ENCODE measurements at regions not wholly inside any gene's neighbourhood (a gene's known extent, or its start where the extent isn't known, plus 50 kb on each side); places are given as distances from the start of the nearest gene placed in this dataset.
"Not testable (repeated sequence)": the region's sequence is repeated elsewhere in the genome, so short reads cannot be mapped to it uniquely, and the experiment has no call there.

DNA sequence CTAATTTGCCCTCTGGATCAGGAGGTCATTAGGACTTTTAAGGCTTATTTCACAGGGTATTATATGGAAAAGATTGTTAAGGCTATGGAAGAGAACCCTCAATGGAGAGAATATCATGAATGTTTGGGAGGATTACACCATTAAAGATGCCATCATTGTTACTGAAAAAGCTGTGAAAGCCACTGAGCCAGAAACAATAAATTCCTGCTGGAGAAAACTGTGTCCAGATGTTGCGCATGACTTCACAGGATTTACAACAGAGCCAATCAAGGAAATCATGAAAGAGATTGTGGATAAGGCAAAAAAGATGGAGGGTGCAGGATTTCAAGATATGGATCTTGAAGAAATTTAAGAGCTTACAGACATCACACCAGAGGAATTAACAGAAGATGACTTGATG is 798.3 kb upstream of the SLC35B3 start:
- TF ChIP-seq, protein P1, sequence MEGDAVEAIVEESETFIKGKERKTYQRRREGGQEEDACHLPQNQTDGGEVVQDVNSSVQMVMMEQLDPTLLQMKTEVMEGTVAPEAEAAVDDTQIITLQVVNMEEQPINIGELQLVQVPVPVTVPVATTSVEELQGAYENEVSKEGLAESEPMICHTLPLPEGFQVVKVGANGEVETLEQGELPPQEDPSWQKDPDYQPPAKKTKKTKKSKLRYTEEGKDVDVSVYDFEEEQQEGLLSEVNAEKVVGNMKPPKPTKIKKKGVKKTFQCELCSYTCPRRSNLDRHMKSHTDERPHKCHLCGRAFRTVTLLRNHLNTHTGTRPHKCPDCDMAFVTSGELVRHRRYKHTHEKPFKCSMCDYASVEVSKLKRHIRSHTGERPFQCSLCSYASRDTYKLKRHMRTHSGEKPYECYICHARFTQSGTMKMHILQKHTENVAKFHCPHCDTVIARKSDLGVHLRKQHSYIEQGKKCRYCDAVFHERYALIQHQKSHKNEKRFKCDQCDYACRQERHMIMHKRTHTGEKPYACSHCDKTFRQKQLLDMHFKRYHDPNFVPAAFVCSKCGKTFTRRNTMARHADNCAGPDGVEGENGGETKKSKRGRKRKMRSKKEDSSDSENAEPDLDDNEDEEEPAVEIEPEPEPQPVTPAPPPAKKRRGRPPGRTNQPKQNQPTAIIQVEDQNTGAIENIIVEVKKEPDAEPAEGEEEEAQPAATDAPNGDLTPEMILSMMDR (IDR thresholded peaks at IDR 0.05; ENCODE audit: low read depth, low read length): no peak
- no peak for DNase-seq (ENCODE audit: low read depth, low spot score)
- ChIA-PET POLR2A (no interaction called here), CTCF (no interaction called here)
- no peak overlapping the region for H3K27ac ChIP-seq (ENCODE audit: low read depth, low read length)
- no peaks in the 10 kb centered on the region for H3K27me3 ChIP-seq (ENCODE audit: control insufficient read depth, insufficient read depth, low read length)
- H3K4me3 ChIP-seq (ENCODE audit: low read depth, low read length): no peak overlapping the region
- no peaks in the 10 kb centered on the region for H3K9me3 ChIP-seq (ENCODE audit: control insufficient read depth, insufficient read depth, low read length)

DNA sequence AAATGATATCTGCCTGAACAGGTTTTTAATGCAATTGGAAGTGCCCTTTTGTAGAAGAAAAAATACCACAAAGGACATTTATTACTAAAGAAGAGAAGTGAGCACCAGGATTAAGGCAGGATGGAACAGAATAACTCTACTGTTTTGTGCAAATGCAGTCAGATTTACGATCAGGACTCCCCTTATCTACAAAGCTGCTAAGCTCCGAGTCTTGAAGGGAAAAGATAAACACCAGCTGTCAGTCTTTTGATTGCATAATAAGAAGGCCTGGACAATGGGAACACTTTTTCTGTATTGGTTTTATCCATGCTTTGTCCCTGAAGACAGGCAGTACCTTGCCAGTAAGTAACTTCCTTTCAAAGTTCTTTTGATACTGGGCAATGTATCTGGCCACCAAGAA is 797.9 kb upstream of the SLC35B3 start:
- TF ChIP-seq, protein P1 (IDR thresholded peaks at IDR 0.05; ENCODE audit: low read depth, low read length): no peak
- H3K27ac ChIP-seq (ENCODE audit: low read depth, low read length): no peak overlapping the region
- ChIA-PET CTCF (no interaction called here), POLR2A (no interaction called here)
- no peaks in the 10 kb centered on the region for H3K9me3 ChIP-seq (ENCODE audit: control insufficient read depth, insufficient read depth, low read length)
- no peak overlapping the region for H3K4me3 ChIP-seq (ENCODE audit: low read depth, low read length)
- no peaks in the 10 kb centered on the region for H3K27me3 ChIP-seq (ENCODE audit: control insufficient read depth, insufficient read depth, low read length)
- no peak for DNase-seq (ENCODE audit: low read depth, low spot score)

DNA sequence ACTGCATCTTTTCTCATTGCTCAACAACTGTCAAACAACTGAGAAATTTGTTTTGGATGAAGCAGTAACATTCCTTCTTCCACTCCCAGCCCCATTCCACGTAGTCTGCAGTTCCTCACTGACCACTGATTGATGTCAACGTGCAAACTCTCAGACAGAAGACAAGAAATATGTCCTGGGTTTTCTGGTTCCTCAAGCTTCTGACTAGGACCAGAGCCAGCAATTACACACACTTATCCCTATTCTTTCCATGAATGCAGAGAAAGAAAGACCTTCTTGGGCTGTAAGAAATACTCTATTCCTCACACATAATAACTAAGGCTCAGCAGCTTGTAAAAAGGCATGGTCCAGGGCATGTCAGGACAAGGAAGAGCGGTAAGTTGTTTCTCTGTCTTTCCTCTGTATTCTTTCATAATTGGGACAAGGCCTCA is 790.1 kb upstream of the SLC35B3 start:
- TF ChIP-seq, protein P1 (IDR thresholded peaks at IDR 0.05; ENCODE audit: low read depth, low read length): no peak
- Histone ChIP-seq H3K27me3 (ENCODE audit: control insufficient read depth, insufficient read depth, low read length) (peaks cover 2% of the 10 kb centered on the region), H3K9me3 (ENCODE audit: control insufficient read depth, insufficient read depth, low read length) (no peaks in the 10 kb centered on the region; the same call in 1 of the 2 replicates), H3K27ac (ENCODE audit: low read depth, low read length) (no peak overlapping the region), H3K4me3 (ENCODE audit: low read depth, low read length) (no peak overlapping the region)
- CTCF ChIA-PET: interaction anchor here (0.9 kb wide), 1 partner anchor 243 kb away, joined by 3 read pairs; no protein-coding TSS in a partner anchor
- no peak for DNase-seq (ENCODE audit: low read depth, low spot score)
- POLR2A ChIA-PET: no interaction called here

DNA sequence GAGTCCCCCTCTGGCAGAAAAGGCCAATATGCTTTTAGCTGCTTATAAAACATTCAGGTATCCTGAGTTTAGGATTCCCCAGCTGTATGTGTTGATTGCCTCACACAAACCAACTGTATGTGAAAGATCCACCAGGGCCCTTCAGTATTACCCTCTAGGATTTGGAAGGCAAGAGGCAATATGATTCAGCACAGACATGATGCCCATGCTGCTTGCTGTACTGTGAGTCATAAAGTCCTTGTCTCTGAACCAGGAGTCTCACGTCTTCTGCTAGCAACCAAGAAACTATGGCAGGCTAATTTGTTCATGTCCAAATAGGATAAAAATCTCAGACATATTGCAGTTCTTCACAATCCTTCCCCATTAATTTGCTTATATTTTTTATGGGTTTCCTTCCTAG is 789.2 kb upstream of the SLC35B3 start:
- DNase-seq (ENCODE audit: low read depth, low spot score): no peak
- H3K9me3 ChIP-seq (ENCODE audit: control insufficient read depth, insufficient read depth, low read length): no peaks in the 10 kb centered on the region; the same call in 1 of the 2 replicates
- TF ChIP-seq, protein P1 (IDR thresholded peaks at IDR 0.05; ENCODE audit: low read depth, low read length): no peak
- ChIA-PET POLR2A (no interaction called here), CTCF (no interaction called here)
- H3K27ac ChIP-seq (ENCODE audit: low read depth, low read length): no peak overlapping the region
- H3K4me3 ChIP-seq (ENCODE audit: low read depth, low read length): no peak overlapping the region
- H3K27me3 ChIP-seq (ENCODE audit: control insufficient read depth, insufficient read depth, low read length): peaks cover 2% of the 10 kb centered on the region

- H3K9me3 ChIP-seq (ENCODE audit: control insufficient read depth, insufficient read depth, low read length); DNase-seq (ENCODE audit: low read depth, low spot score); CTCF ChIA-PET: not testable (repeated sequence)
These were observed 778.4 kb upstream of the SLC35B3 start for GRCh38 chr6:9213717-9214116.

DNA sequence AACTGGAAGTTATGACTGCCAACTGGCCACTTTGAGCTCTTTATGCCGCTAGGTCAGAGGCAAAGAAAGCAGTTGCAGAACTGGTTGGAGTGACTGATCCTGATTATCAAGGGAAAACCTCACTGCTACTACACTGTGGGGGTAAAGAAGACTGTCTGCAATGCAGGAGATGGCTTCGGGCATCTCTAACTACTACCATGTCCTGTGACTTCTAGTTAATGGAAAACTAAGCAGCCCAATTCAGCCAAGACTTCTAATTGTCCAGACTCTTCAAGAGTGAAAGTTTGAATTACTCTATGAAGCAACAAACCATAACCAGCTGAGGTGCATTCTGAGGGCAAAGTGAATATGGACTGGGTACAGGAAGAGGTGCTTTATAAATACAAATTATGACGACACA is 773.6 kb upstream of the SLC35B3 start:
- DNase-seq (ENCODE audit: low read depth, low spot score): no peak
- H3K9me3 ChIP-seq (ENCODE audit: control insufficient read depth, insufficient read depth, low read length): no peaks in the 10 kb centered on the region; the same call in 1 of the 2 replicates
- ChIA-PET POLR2A (no interaction called here), CTCF (no interaction called here)
- no peak overlapping the region for H3K4me3 ChIP-seq (ENCODE audit: low read depth, low read length)
- TF ChIP-seq, protein P1 (IDR thresholded peaks at IDR 0.05; ENCODE audit: low read depth, low read length): no peak
- H3K27ac ChIP-seq (ENCODE audit: low read depth, low read length): no peak overlapping the region
- H3K27me3 ChIP-seq (ENCODE audit: control insufficient read depth, insufficient read depth, low read length): no peaks in the 10 kb centered on the region

More at GRCh38 chr6:9213717-9214116, 778.4 kb upstream of the SLC35B3 start:
- H3K4me3 ChIP-seq (ENCODE audit: low read depth, low read length); H3K27me3 ChIP-seq (ENCODE audit: control insufficient read depth, insufficient read depth, low read length); H3K27ac ChIP-seq (ENCODE audit: low read depth, low read length); POLR2A ChIA-PET: not testable (repeated sequence)
